HCT116 (cell line): ENCODE measurements at regions not wholly inside any gene's neighbourhood (a gene's known extent, or its start where the extent isn't known, plus 50 kb on each side); places are given as distances from the start of the nearest gene placed in this dataset.

ENCODE experiments used
- ATAC-seq: fragments of 200-7000 bp; cut with Tn5 transposase; 2 replicates; pipeline ENCODE4 v1.9.1; 2020; ENCODE audit warnings: mild to moderate bottlenecking, moderate library complexity
- BruUV-seq: library from RNA; stranded (reverse); fragments of 400-500 nt; replicated peaks from 2 replicates; lab custom pipeline; 2021; lab: Mats Ljungman, UMichigan
- CTCF ChIA-PET: fragments of 300-600 bp; sonication (Branson Sonifier 250); formaldehyde crosslinking; loops from one replicate; lab custom pipeline; 2021; ENCODE audit warnings: antibody characterized with exemption; lab: Charles Lee
- POLR2A ChIA-PET: fragments of 300-600, 350-600 bp; sonication (Branson Sonifier 250); formaldehyde crosslinking; loops from one replicate; lab custom pipeline; 2021; ENCODE audit warnings: antibody characterized with exemption; lab: Charles Lee
- RAD21 ChIA-PET, 2 experiments: fragments of 300-600 bp; sonication (Branson Sonifier 250); formaldehyde crosslinking; loops; one replicate each; lab custom pipeline; 2023; ENCODE audit warnings: low total read pairs in 2 of 2; ENCODE audit not compliant: uncharacterized antibody in 2 of 2, unreplicated experiment in 2 of 2, low non-redundant PET in 1 of 2; lab: Charles Lee
- DNase-seq: peaks from one replicate; pipeline ENCODE4 v3.0.0-alpha.2; 2010; ENCODE audit warnings: low read depth, low spot score
- H2AFZ ChIP-seq: fragments of 200-600 bp; shearing (Covaris generic), sonication (generic); 2 replicates; pipeline ENCODE4 v1.6.1; 2017; ENCODE audit warnings: low read depth, mixed run types, mixed read lengths, antibody characterized with exemption, low read length; ENCODE audit not compliant: poor library complexity, severe bottlenecking
- H3K27ac ChIP-seq: 2 replicates; pipeline ENCODE4 v1.5.1; 2012; ENCODE audit warnings: low read depth, low read length
- H3K27me3 ChIP-seq: fragments of 200-600 bp; sonication (generic); 2 replicates; pipeline ENCODE4 v1.6.1; 2016; ENCODE audit warnings: mixed run types, low read length, mixed read lengths; ENCODE audit not compliant: insufficient read depth
- H3K36me3 ChIP-seq, 2 experiments: fragments of 200-500 bp in 1 of 2; fragments of 200-600 bp in 1 of 2; sonication (Bioruptor generic) in 1 of 2; sonication (generic) in 1 of 2; 2 replicates each; pipeline versions ENCODE4 v1.5.1 to v1.6.1; 2014 to 2016; ENCODE audit warnings: low read length in 2 of 2, inconsistent platforms in 1 of 2, mixed read lengths in 1 of 2, mixed run types in 1 of 2; ENCODE audit not compliant: insufficient read depth in 2 of 2, control insufficient read depth in 1 of 2
- H3K4me1 ChIP-seq, 2 experiments: fragments of 200-600 bp in 1 of 2; sonication (generic) in 1 of 2; 2 replicates each; pipeline versions ENCODE4 v1.5.1 to v1.6.1; 2012 to 2017; ENCODE audit warnings: low read length in 2 of 2, inconsistent platforms in 1 of 2, mild to moderate bottlenecking in 1 of 2, mixed read lengths in 1 of 2, mixed run types in 1 of 2, moderate library complexity in 1 of 2; ENCODE audit not compliant: insufficient read depth in 2 of 2, control insufficient read depth in 1 of 2
- H3K4me2 ChIP-seq: fragments of 200-600 bp; sonication (generic); 2 replicates; pipeline ENCODE4 v1.6.1; 2017; ENCODE audit warnings: mixed run types, low read length, mixed read lengths
- H3K4me3 ChIP-seq, 2 experiments: fragments of 200-600 bp in 1 of 2; sonication (generic) in 1 of 2; replicated peaks in 1 of 2; 2 replicates each; pipeline ENCODE4 v1.5.1; 2011 to 2016; ENCODE audit warnings: low read length in 2 of 2, control low read depth in 1 of 2, low read depth in 1 of 2, mild to moderate bottlenecking in 1 of 2, mixed read lengths in 1 of 2, mixed run types in 1 of 2
- H3K79me2 ChIP-seq: fragments of 200-600 bp; sonication (generic); 2 replicates; pipeline ENCODE4 v1.6.1; 2017; ENCODE audit warnings: mild to moderate bottlenecking, mixed run types, low read length, moderate library complexity, mixed read lengths; ENCODE audit not compliant: insufficient read depth
- H3K9ac ChIP-seq: fragments of 200-600 bp; sonication (generic); 2 replicates; pipeline ENCODE4 v1.6.1; 2016; ENCODE audit warnings: low read length, mixed read lengths
- H3K9me2 ChIP-seq: fragments of 200-600 bp; sonication (generic), shearing (Covaris generic); 2 replicates; pipeline ENCODE4 v1.6.1; 2017; ENCODE audit warnings: mixed run types, mild to moderate bottlenecking, moderate library complexity; ENCODE audit not compliant: insufficient read depth
- H3K9me3 ChIP-seq, 2 experiments: fragments of 200-500 bp in 1 of 2; fragments of 200-600 bp in 1 of 2; sonication (Bioruptor generic) in 1 of 2; sonication (generic) in 1 of 2; 2 replicates each; pipeline ENCODE4 v1.6.1; 2014 to 2017; ENCODE audit warnings: low read length in 2 of 2, mixed read lengths in 2 of 2, inconsistent platforms in 1 of 2, low read depth in 1 of 2, mild to moderate bottlenecking in 1 of 2, mixed run types in 1 of 2, moderate library complexity in 1 of 2; ENCODE audit not compliant: control insufficient read depth in 1 of 2, insufficient read depth in 1 of 2
- H4K20me1 ChIP-seq: fragments of 200-600 bp; sonication (generic), shearing (Covaris generic); 2 replicates; pipeline ENCODE4 v1.6.1; 2017; ENCODE audit warnings: mixed run types, mild to moderate bottlenecking, moderate library complexity; ENCODE audit not compliant: insufficient read depth
- ATF3 ChIP-seq: IDR thresholded peaks from 2 replicates; pipeline ENCODE4 v1.6.1; 2012
- CBX3 ChIP-seq: IDR thresholded peaks from 2 replicates; pipeline ENCODE4 v1.6.1; 2012; ENCODE audit warnings: low read depth
- CTCF ChIP-seq, 3 experiments: fragments of 200-600 bp in 1 of 3; sonication (generic) in 1 of 3; IDR thresholded peaks in 2 of 3; conservative IDR thresholded peaks in 1 of 3; 2 replicates each; pipeline ENCODE4 v1.5.1; 2012 to 2017; ENCODE audit warnings: low read depth in 2 of 3, low read length in 2 of 3, antibody characterized with exemption in 1 of 3, borderline replicate concordance in 1 of 3, control low read depth in 1 of 3, mild to moderate bottlenecking in 1 of 3, mixed read lengths in 1 of 3, mixed run types in 1 of 3, moderate library complexity in 1 of 3; ENCODE audit not compliant: insufficient read depth in 1 of 3
- EGR1 ChIP-seq: IDR thresholded peaks from 2 replicates; pipeline ENCODE4 v1.6.1; 2012; ENCODE audit warnings: low read depth
- ELF1 ChIP-seq: IDR thresholded peaks from 2 replicates; pipeline ENCODE4 v1.6.1; 2012; ENCODE audit warnings: low read depth, borderline replicate concordance
- EZH2 ChIP-seq: fragments of 200-600 bp; sonication (generic); IDR thresholded peaks from 2 replicates; pipeline ENCODE4 v1.6.1; 2017; ENCODE audit warnings: antibody characterized with exemption, mixed run types
- FOSL1 ChIP-seq: IDR thresholded peaks from 2 replicates; pipeline ENCODE4 v1.6.1; 2012; ENCODE audit warnings: low read depth
- JUND ChIP-seq: IDR thresholded peaks from 2 replicates; pipeline ENCODE4 v1.6.1; 2012
- MAX ChIP-seq: IDR thresholded peaks from 2 replicates; pipeline ENCODE4 v1.6.1; 2012
- POLR2A ChIP-seq: IDR thresholded peaks from 2 replicates; pipeline ENCODE4 v1.7.0; 2011; ENCODE audit warnings: borderline replicate concordance; ENCODE audit not compliant: insufficient read depth, insufficient read length; ENCODE audit errors: extremely low read depth
- POLR2AphosphoS5 ChIP-seq: IDR thresholded peaks from 2 replicates; pipeline ENCODE4 v1.6.1; 2011; ENCODE audit warnings: mild to moderate bottlenecking, low read depth, low read length, moderate library complexity
- REST ChIP-seq: IDR thresholded peaks from 2 replicates; pipeline ENCODE4 v1.6.1; 2012; ENCODE audit warnings: low read depth
- SIN3A ChIP-seq: IDR thresholded peaks from 2 replicates; pipeline ENCODE4 v1.6.1; 2012; ENCODE audit warnings: low read depth
- SP1 ChIP-seq: IDR thresholded peaks from 2 replicates; pipeline ENCODE4 v1.6.1; 2012; ENCODE audit warnings: low read depth
- SRF ChIP-seq: IDR thresholded peaks from 2 replicates; pipeline ENCODE4 v1.6.1; 2012; ENCODE audit warnings: low read depth
- intact Hi-C: fragments of 100-400 bp; cut with micrococcal nuclease; formaldehyde crosslinking; loops from 2 replicates; pipeline ENCODE4 v1.10.0; 2022

GRCh38 chr14:85156319-85156718 lies 373.6 kb upstream of the FLRT2 start:
- no peak overlapping the region for H3K9ac ChIP-seq
- no peak for TF ChIP-seq POLR2A
- no peak for TF ChIP-seq SRF
- TF ChIP-seq CTCF (IDR thresholded peaks at IDR 0.05 in 2 of 3, conservative IDR thresholded peaks at IDR 0.05 in 1 of 3; ENCODE audit: borderline replicate concordance in 1 of 3, insufficient read depth in 1 of 3, low read depth in 2 of 3, low read length in 2 of 3), result no peak
- no peak for TF ChIP-seq FOSL1
- TF ChIP-seq ELF1, result no peak
- TF ChIP-seq MAX, result no peak
- TF ChIP-seq JUND, result no peak
- no peak for TF ChIP-seq EGR1
- no peak for TF ChIP-seq CBX3
- no peak for TF ChIP-seq REST
- no peak for TF ChIP-seq SIN3A
- TF ChIP-seq EZH2, result no peak
- no peak for TF ChIP-seq SP1
- TF ChIP-seq POLR2AphosphoS5, result no peak
- TF ChIP-seq ATF3, result no peak
- no peak overlapping the region for H2AFZ ChIP-seq
- CTCF ChIA-PET, result no interaction called here
- H3K27ac ChIP-seq, result no peak overlapping the region
- intact Hi-C loops, result no loop called here
- BruUV-seq, result no TSS peak
- RAD21 ChIA-PET, result no interaction called here
- H3K9me2 ChIP-seq, result no peaks in the 10 kb centered on the region
- H3K4me2 ChIP-seq, result no peak overlapping the region
- no peaks in the 10 kb centered on the region for H3K79me2 ChIP-seq
- H3K27me3 ChIP-seq, result no peaks in the 10 kb centered on the region
- no peaks in the 10 kb centered on the region for H4K20me1 ChIP-seq
- H3K9me3 ChIP-seq, result peaks cover 7 to 11% of the 10 kb centered on the region in 2 experiments; a peak in 2 of 4 replicates
- no peak for ATAC-seq
- no peak for DNase-seq
- POLR2A ChIA-PET, result no interaction called here
- H3K36me3 ChIP-seq, result no peaks in the 10 kb centered on the region
- no peak overlapping the region for H3K4me3 ChIP-seq
- H3K4me1 ChIP-seq, result no peaks in the 10 kb centered on the region
